GM23248 (cell line): ENCODE measurements at regions not wholly inside any gene's neighbourhood (a gene's known extent, or its start where the extent isn't known, plus 50 kb on each side); places are given as distances from the start of the nearest gene placed in this dataset.

ENCODE experiments used
- DNase-seq: peaks from one replicate; pipeline ENCODE4 v3.0.0-alpha.2; 2015
- H2AFZ ChIP-seq: fragments of 200-600 bp; sonication (generic); 2 replicates; pipeline ENCODE4 v1.6.1; 2016; ENCODE audit warnings: antibody characterized with exemption
- H3F3A ChIP-seq: fragments of 200-600 bp; sonication (generic); 2 replicates; pipeline ENCODE4 v1.6.1; 2016; ENCODE audit warnings: mild to moderate bottlenecking, antibody characterized with exemption, mixed run types; ENCODE audit not compliant: insufficient read depth
- H3K27ac ChIP-seq: fragments of 200-600 bp; sonication (generic); 2 replicates; pipeline ENCODE4 v1.5.1; 2016; ENCODE audit warnings: mild to moderate bottlenecking
- H3K27me3 ChIP-seq: fragments of 200-600 bp; sonication (generic); replicated peaks from 2 replicates; pipeline ENCODE4 v1.6.1; 2016; ENCODE audit warnings: mild to moderate bottlenecking; ENCODE audit not compliant: insufficient read depth
- H3K36me3 ChIP-seq: fragments of 200-600 bp; sonication (generic); 2 replicates; pipeline ENCODE4 v1.6.1; 2016; ENCODE audit warnings: low read depth, mild to moderate bottlenecking
- H3K4me1 ChIP-seq: fragments of 200-600 bp; sonication (generic); 2 replicates; pipeline ENCODE4 v1.6.1; 2016; ENCODE audit warnings: mild to moderate bottlenecking; ENCODE audit not compliant: insufficient read depth
- H3K4me2 ChIP-seq: fragments of 200-600 bp; sonication (generic); one replicate; pipeline ENCODE4 v1.6.1; 2016; ENCODE audit warnings: mild to moderate bottlenecking; ENCODE audit not compliant: unreplicated experiment
- H3K4me3 ChIP-seq: fragments of 200-600 bp; sonication (generic); 2 replicates; pipeline ENCODE4 v1.5.1; 2016; ENCODE audit warnings: mild to moderate bottlenecking
- H3K79me2 ChIP-seq: fragments of 200-600 bp; sonication (generic); 2 replicates; pipeline ENCODE4 v1.6.1; 2016; ENCODE audit warnings: mild to moderate bottlenecking; ENCODE audit not compliant: insufficient read depth
- H3K9ac ChIP-seq: fragments of 200-600 bp; sonication (generic); 2 replicates; pipeline ENCODE4 v1.6.1; 2016; ENCODE audit warnings: mild to moderate bottlenecking
- H3K9me2 ChIP-seq: fragments of 200-600 bp; sonication (generic); 2 replicates; pipeline ENCODE4 v1.6.1; 2016; ENCODE audit warnings: mixed run types, mild to moderate bottlenecking, moderate library complexity; ENCODE audit not compliant: insufficient read depth
- H3K9me3 ChIP-seq: fragments of 200-600 bp; sonication (generic); one replicate; pipeline ENCODE4 v1.6.1; 2017; ENCODE audit warnings: low read depth
- H4K20me1 ChIP-seq: fragments of 200-600 bp; sonication (generic); 2 replicates; pipeline ENCODE4 v1.6.0; 2016; ENCODE audit not compliant: insufficient read depth
- EZH2 ChIP-seq: fragments of 200-600 bp; sonication (generic); IDR thresholded peaks from 2 replicates; pipeline ENCODE4 v1.6.1; 2018; ENCODE audit warnings: antibody characterized with exemption, mild to moderate bottlenecking; ENCODE audit not compliant: insufficient read depth, poor library complexity, severe bottlenecking
- EZH2phosphoT487 ChIP-seq: fragments of 200-600 bp; sonication (generic); IDR thresholded peaks from 2 replicates; pipeline ENCODE4 v1.6.1; 2018; ENCODE audit warnings: antibody characterized with exemption, moderate library complexity, mild to moderate bottlenecking, low read depth; ENCODE audit not compliant: insufficient read depth
- WGBS, 2 experiments: methylation state at CpG; one replicate each; pipeline ENCODE4 v1.1.6; 2015 to 2017; ENCODE audit warnings: low lambda C conversion rate in 2 of 2, low coverage in 1 of 2; ENCODE audit errors: missing lambda C conversion rate in 2 of 2; 5-methylcytosine and 5-hydroxymethylcytosine counted together
- in situ Hi-C: fragments of 300-500 bp; cut with MboI; formaldehyde crosslinking; loops from 2 replicates; pipeline ENCODE4 v1.15.0; 2020

GRCh38 chr15:89395996-89396395 is 61.4 kb upstream of the POLG start:
- no peaks in the 10 kb centered on the region for H3F3A ChIP-seq
- H3K79me2 ChIP-seq = no peaks in the 10 kb centered on the region
- H4K20me1 ChIP-seq = no peaks in the 10 kb centered on the region
- H3K27ac ChIP-seq = no peak overlapping the region
- H3K4me1 ChIP-seq = no peaks in the 10 kb centered on the region
- no peak overlapping the region for H3K9ac ChIP-seq
- in situ Hi-C loops = no loop called here
- no peaks in the 10 kb centered on the region for H3K36me3 ChIP-seq
- TF ChIP-seq EZH2 (no peak), EZH2phosphoT487 (no peak)
- no peak overlapping the region for H3K4me3 ChIP-seq
- no peaks in the 10 kb centered on the region for H3K9me2 ChIP-seq
- DNase-seq = no peak
- peaks cover 70% of the 10 kb centered on the region; the same call in 1 of the 2 replicates for H3K27me3 ChIP-seq
- no peak overlapping the region for H3K4me2 ChIP-seq
- WGBS, 2 experiments = 39 to 49% methylated on average over 4 of the region's 4 CpGs
- no peak overlapping the region for H2AFZ ChIP-seq
- no peaks in the 10 kb centered on the region for H3K9me3 ChIP-seq

GRCh38 chr15:89395461-89395871 is 60.8 kb upstream of the POLG start:
- Histone ChIP-seq H3K9me2 (no peaks in the 10 kb centered on the region), H3K4me2 (no peak overlapping the region), H3K9me3 (no peaks in the 10 kb centered on the region), H4K20me1 (no peaks in the 10 kb centered on the region), H3K4me3 (no peak overlapping the region), H2AFZ (no peak overlapping the region), H3K79me2 (no peaks in the 10 kb centered on the region), H3K27me3 (peaks cover 70% of the 10 kb centered on the region; the same call in 1 of the 2 replicates), H3K9ac (no peak overlapping the region), H3F3A (no peaks in the 10 kb centered on the region), H3K27ac (no peak overlapping the region), H3K4me1 (no peaks in the 10 kb centered on the region), H3K36me3 (no peaks in the 10 kb centered on the region)
- 44 to 55% methylated on average over 10 of the region's 10 CpGs for WGBS, 2 experiments
- no peak for DNase-seq
- TF ChIP-seq EZH2phosphoT487 (no peak), EZH2 (no peak)
- in situ Hi-C loops = no loop called here

GRCh38 chr15:89395031-89395430 is 60.4 kb upstream of the POLG start:
- Histone ChIP-seq H3K27me3 (peaks cover 70% of the 10 kb centered on the region; the same call in 1 of the 2 replicates), H3K9me2 (no peaks in the 10 kb centered on the region), H3F3A (no peaks in the 10 kb centered on the region), H3K9me3 (no peaks in the 10 kb centered on the region), H3K9ac (no peak overlapping the region), H3K4me1 (no peaks in the 10 kb centered on the region), H3K27ac (no peak overlapping the region), H3K4me3 (no peak overlapping the region), H3K79me2 (no peaks in the 10 kb centered on the region), H4K20me1 (no peaks in the 10 kb centered on the region), H3K36me3 (no peaks in the 10 kb centered on the region), H2AFZ (no peak overlapping the region), H3K4me2 (no peak overlapping the region)
- no peak for TF ChIP-seq EZH2phosphoT487
- TF ChIP-seq EZH2 = no peak
- 44 to 45% methylated on average over 2 of the region's 2 CpGs for WGBS, 2 experiments
- in situ Hi-C loops = no loop called here
- DNase-seq = no peak

- DNase-seq = no peak
- TF ChIP-seq EZH2 (no peak), EZH2phosphoT487 (no peak)
- Histone ChIP-seq H3K9me3 (no peaks in the 10 kb centered on the region), H2AFZ (no peak overlapping the region), H3K9ac (no peak overlapping the region), H3K27ac (no peak overlapping the region), H3K4me3 (no peak overlapping the region), H4K20me1 (no peaks in the 10 kb centered on the region), H3K4me2 (no peak overlapping the region), H3K4me1 (no peaks in the 10 kb centered on the region), H3K36me3 (no peaks in the 10 kb centered on the region), H3F3A (no peaks in the 10 kb centered on the region), H3K9me2 (no peaks in the 10 kb centered on the region), H3K27me3 (peaks cover 72% of the 10 kb centered on the region), H3K79me2 (no peaks in the 10 kb centered on the region)
- WGBS, 2 experiments = 49 to 57% methylated on average over 5 of the region's 5 CpGs
- in situ Hi-C loops = no loop called here
Measured at GRCh38 chr15:89393056-89393455, 58.4 kb upstream of the POLG start.
